GM23338 (cell line): ENCODE measurements at regions not wholly inside any gene's neighbourhood (a gene's known extent, or its start where the extent isn't known, plus 50 kb on each side); places are given as distances from the start of the nearest gene placed in this dataset.

ENCODE experiments used
- CTCF ChIP-seq, 2 experiments: fragments of 200-600 bp in 1 of 2; sonication (generic) in 1 of 2; conservative IDR thresholded peaks; 2 replicates each; pipeline versions ENCODE4 v1.5.1 to v1.6.1; 2016 to 2017; ENCODE audit warnings: antibody characterized with exemption in 2 of 2, low read depth in 2 of 2, mild to moderate bottlenecking in 2 of 2, moderate library complexity in 1 of 2
- ETS1 ChIP-seq: IDR thresholded peaks from 2 replicates; pipeline ENCODE4 v1.6.1; 2016; ENCODE audit warnings: antibody characterized with exemption
- EZH2 ChIP-seq: fragments of 200-600 bp; sonication (generic); IDR thresholded peaks from one replicate; pipeline ENCODE4 v1.8.0; 2017; ENCODE audit warnings: antibody characterized with exemption, mild to moderate bottlenecking, low read depth; ENCODE audit not compliant: unreplicated experiment
- EZH2phosphoT487 ChIP-seq: fragments of 200-600 bp; sonication (generic); IDR thresholded peaks from one replicate; pipeline ENCODE4 v1.8.1; 2018; ENCODE audit warnings: antibody characterized with exemption; ENCODE audit not compliant: unreplicated experiment
- JUNB ChIP-seq: IDR thresholded peaks from one replicate; pipeline ENCODE4 v1.6.1; 2016; ENCODE audit warnings: antibody characterized with exemption; ENCODE audit not compliant: unreplicated experiment
- NANOG ChIP-seq: IDR thresholded peaks from 2 replicates; pipeline ENCODE4 v1.6.1; 2016; ENCODE audit warnings: antibody characterized with exemption, borderline replicate concordance
- POLR2AphosphoS5 ChIP-seq: IDR thresholded peaks from 2 replicates; pipeline ENCODE4 v1.6.1; 2016; ENCODE audit warnings: antibody characterized with exemption, low read depth
- STAT1 ChIP-seq: IDR thresholded peaks from one replicate; pipeline ENCODE4 v1.6.1; 2016; ENCODE audit warnings: antibody characterized with exemption; ENCODE audit not compliant: unreplicated experiment
- ZNF114 ChIP-seq: fragments of 250-450 bp; sonication (Bioruptor Pico); IDR thresholded peaks from 2 replicates; pipeline ENCODE4 v1.5.0; 2020; ENCODE audit warnings: mild to moderate bottlenecking, moderate library complexity

- TF ChIP-seq CTCF (conservative IDR thresholded peaks at IDR 0.05; ENCODE audit: low read depth in 2 of 2) (no peak), POLR2AphosphoS5 (no peak), JUNB (no peak), EZH2phosphoT487 (no peak), NANOG (no peak), EZH2 (no peak), ETS1 (no peak), ZNF114 (CRISPR knock-in tag) (no peak), STAT1 (no peak)
Measured at GRCh38 chr4:112802780-112803179, 165.8 kb downstream of the LARP7 start.
